ENCODE measurements at regions not wholly inside any gene's neighbourhood (a gene's known extent, or its start where the extent isn't known, plus 50 kb on each side); places are given as distances from the start of the nearest gene placed in this dataset.

DNA sequence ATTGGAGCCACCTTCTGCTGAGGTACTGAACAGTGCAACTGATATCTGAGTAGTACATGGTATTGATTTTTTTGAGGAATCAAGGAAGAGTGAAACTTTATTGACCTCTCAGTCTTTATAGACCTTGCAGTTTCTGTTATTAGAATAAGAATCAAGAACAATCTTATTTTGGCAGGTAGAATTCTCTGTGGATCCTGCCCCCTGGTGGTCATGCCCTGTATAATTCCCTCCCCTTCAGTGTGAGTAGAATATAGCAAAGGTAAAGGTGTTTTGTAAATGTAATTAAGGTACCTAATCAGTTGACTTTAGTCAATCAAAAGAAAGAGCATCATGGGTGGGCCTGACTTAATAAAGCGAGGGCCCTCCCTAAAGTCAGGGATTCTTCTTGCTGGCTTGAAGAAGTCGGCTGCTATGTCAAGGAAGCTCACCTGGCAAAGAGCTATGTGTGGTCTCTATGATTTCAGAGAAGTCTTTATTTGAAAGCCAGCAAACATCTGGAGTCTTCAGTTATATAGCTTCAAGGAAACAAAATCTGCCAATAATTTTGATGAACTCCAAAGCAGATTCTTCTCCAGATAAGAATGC, 142.8 kb downstream of the LSM5 start:
- TF ChIP-seq SP1 (IDR thresholded peaks at IDR 0.05; ENCODE audit: low read depth), result no peak
- no peak for TF ChIP-seq POLR2A (IDR thresholded peaks at IDR 0.05; ENCODE audit: borderline replicate concordance, extremely low read depth, insufficient read depth, insufficient read length)
- no peak for TF ChIP-seq POLR2AphosphoS5 (IDR thresholded peaks at IDR 0.05; ENCODE audit: low read depth, low read length)
- TF ChIP-seq CTCF (IDR thresholded peaks at IDR 0.05 in 2 of 3, conservative IDR thresholded peaks at IDR 0.05 in 1 of 3; ENCODE audit: borderline replicate concordance in 1 of 3, insufficient read depth in 1 of 3, low read depth in 2 of 3, low read length in 2 of 3), result peak; percentile 48 to 87 (median 71); a peak in 5 of 6 replicates
- no peak for TF ChIP-seq EZH2 (IDR thresholded peaks at IDR 0.05)

Measured in HCT116 (cell line).